Stomach (tissue), 4 donors: ENCODE measurements at regions not wholly inside any gene's neighbourhood (a gene's known extent, or its start where the extent isn't known, plus 50 kb on each side); places are given as distances from the start of the nearest gene placed in this dataset.

Experiments used
- CTCF ChIP-seq, 7 experiments: fragments of 450-650 bp in 4 of 7; fragments of 200-600 bp in 3 of 7; sonication (generic) in 3 of 7; IDR thresholded peaks; one replicate each; pipeline ENCODE4 v1.5.1; 2016 to 2019; ENCODE audit warnings: antibody characterized with exemption in 7 of 7, control low read depth in 2 of 7, mild to moderate bottlenecking in 1 of 7
- POLR2A ChIP-seq, 4 donors: fragments of 450-650 bp; IDR thresholded peaks; one replicate each; pipeline ENCODE4 v1.6.1; 2016; ENCODE audit warnings: antibody characterized with exemption in 4 of 4, control low read depth in 2 of 4, mild to moderate bottlenecking in 1 of 4, moderate library complexity in 1 of 4

- no peak for TF ChIP-seq CTCF (IDR thresholded peaks at IDR 0.05)
- no peak for TF ChIP-seq POLR2A (IDR thresholded peaks at IDR 0.05)
Measured at GRCh38 chr10:24779737-24780136, 56.0 kb upstream of the ARHGAP21 start.
